GM20431 (cell line): ENCODE measurements at regions not wholly inside any gene's neighbourhood (a gene's known extent, or its start where the extent isn't known, plus 50 kb on each side); places are given as distances from the start of the nearest gene placed in this dataset.

Source experiments
- in situ Hi-C: fragments of 300-500 bp; cut with MseI, MboI; formaldehyde crosslinking; loops from one replicate; pipeline ENCODE4 v1.15.0; 2020; ENCODE audit warnings: low sequenced_read_pairs; ENCODE audit not compliant: unreplicated experiment

DNA sequence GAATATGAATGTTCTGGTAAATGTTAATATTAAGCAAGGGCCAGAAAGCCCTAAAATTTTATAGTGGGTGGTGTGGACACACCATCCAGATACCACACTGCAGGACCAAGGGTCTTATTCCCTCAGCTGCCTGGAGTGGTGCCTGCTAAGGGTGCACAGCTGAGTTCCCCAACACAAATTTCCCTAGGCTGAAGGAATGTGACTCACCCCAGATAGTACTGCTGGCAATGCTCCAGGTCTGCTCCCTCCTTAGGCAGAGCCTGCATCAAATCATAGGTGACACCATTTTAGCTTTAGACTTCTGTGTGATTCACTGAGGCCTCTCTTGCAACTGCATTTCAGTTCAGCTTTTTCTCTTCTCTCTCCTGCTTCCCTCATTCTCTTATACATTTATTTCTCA lies 321.1 kb downstream of the SATB2 start:
- in situ Hi-C loops, result no loop called here

DNA sequence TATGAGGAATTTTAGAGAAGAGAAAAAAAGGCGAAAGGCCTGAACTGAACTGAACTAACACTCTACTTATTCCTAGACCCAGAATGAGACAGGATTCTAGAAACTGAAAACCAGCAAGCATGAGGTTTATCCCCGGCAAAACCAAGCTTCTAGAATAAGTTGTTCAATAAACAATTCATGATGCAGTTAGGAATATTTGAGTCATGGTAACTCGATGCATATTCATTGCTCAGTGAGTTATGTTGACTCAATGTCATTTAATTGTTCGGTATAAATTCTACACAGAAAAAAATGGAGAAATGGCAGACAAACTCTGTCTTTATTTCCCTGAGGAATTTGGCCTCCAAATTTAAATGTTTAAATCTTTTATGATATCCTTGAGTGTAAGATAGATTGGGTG lies 321.5 kb downstream of the SATB2 start:
- in situ Hi-C loops, result no loop called here

DNA sequence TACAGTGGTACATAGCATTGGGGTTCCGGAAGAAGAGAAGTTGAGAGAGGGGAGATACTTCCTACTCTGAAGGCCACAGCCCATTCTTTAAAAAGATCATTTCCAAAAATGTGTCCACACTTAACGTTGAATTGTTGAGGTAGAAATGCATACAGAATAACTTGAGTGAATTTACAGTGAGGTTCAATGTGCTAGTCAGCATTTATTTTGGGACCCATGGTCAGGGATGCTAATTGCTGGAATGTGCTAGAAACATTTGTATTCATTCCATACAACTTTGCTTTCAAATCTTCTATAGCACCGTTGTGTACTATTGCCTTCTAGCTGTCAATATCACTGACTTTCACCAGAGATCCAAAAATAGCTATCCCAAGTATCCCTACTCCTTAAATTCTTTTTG lies 325.9 kb downstream of the SATB2 start:
- in situ Hi-C loops, result no loop called here

DNA sequence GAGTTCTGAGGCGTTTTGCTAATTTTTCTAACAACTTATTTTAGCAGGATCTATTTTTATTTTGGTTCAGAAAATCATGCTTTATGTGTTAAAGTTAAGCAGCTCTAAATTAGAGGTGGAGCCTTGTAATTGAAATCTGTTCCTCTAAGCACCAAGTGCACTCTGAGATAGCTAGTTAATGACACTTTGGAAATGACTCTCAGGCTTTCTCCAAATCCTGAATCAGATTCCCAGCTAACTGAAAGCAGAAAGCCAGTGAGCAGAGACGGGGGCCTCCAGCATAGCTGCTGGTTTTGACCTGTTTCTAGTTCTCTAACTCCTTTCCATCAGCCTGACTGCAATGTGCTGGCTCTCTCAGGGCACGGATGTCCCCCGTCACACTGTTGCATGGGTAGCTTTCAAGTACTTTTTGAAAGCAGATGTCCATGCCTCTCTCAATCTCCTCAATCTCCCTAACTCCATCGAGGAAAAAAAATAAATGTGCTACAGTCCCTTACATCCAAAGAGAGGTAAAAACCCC lies 326.5 kb downstream of the SATB2 start:
- in situ Hi-C loops, result no loop called here

DNA sequence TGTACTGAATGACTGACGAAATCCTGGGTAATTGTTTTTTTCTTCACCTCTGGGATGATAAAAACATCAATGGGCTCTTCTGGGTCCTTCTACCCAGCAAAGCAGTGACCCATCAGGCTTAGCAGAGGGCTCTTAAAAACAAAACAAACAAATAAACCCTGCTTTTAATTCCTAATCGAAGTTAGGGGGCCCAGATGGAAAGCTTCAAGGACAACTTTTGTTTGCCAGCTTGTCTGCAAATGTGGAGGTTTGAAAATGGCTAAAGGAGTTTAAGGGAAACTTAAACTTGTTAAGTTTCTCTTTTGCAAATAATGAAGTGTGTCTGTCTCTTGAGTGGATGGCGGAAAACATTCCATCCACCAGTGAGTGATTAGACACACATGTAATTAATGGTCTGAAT lies 327.2 kb downstream of the SATB2 start:
- in situ Hi-C loops, result no loop called here

DNA sequence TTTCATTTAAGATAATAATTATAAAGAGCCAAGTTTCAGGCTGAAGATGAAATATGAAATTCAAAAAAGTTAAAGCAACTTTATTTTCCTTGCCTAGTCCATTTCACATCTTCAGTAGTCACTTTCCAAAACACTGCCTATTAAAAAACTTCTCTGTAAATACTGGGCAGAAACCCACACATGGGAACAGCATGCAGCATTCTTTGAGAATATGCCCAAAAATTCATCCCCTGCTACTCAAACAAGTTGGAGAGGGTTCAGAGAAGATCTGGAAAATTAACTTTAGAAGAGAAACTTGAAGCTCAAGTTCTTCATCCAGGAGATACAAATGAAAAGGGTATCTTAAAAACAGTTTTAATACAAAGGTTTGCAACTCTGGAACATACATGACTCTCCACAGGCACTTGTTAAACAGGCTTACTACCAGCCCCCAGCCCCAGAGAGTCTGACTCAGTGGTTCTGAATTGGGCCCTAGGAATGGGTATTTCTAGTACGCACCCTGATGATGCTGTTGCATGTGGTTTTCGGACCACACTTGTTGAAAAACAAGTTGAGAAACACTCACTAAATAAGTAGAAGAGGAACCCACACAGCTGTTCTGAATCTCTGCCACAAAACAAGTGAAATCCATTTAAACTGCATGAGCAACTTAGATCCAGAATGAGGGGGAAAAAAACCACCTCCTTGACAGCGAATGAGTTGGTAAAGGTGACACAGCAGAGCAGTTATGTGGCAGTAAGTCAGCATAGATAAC lies 329.1 kb downstream of the SATB2 start:
- in situ Hi-C loops, result no loop called here

DNA sequence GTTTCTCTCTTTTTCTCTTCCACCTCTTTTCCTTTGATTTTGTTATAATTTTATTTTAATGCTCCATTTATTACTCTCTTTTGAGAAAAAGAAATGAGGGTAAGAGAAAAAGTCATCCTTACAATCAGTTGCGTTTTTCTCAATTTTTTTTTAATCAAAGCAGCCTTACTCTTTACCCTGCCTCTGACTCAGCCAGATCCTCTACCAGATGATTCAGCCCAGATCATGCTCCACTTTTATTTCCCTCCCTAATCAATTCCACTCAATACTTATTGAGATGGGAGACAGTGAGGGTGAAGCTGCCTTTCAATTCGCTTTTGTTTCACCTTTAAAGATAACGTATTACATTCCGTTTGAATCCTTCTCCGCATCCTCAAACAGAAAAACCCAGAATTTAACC lies 337.9 kb downstream of the SATB2 start:
- in situ Hi-C loops, result no loop called here

DNA sequence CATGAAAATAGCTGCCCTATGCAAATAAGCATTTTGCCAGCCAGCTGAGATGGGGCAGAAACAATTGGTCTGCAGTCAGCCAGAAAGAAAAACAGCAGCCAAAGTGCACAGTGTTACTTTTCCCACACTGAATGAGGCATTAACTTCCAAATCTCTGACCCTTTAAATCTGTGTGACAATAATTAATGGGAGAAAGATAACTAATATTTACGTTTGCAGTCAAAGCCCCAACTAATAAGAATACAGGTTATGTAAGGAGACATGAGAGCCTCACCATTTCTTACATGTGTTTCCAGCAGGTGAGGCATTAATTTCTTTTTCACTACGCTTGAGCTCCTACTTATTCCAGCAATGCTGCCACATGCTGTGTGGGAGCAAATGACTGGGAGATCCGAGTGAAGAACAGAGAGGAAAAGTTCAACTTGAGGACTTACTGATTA lies 339.0 kb downstream of the SATB2 start:
- in situ Hi-C loops, result no loop called here

DNA sequence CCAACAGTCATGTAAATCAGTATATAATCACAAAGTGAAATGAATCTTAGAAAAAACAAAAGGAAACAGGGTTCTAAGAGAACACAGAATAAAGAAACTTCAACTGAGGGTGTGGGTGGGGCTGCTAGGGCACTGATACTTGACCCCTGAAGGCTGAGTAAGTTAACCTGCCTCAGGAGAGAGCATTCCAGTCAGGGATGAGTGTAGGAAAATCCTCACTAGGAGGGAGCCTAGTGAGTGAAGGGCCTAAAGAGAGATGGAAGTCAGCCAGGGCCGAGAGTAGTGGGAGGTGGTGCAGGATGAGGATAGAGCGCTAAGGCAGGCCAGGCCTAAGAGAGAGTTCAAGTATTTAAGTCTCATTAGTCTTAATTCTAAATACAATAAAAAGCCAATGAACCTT lies 342.6 kb downstream of the SATB2 start:
- in situ Hi-C loops, result no loop called here

DNA sequence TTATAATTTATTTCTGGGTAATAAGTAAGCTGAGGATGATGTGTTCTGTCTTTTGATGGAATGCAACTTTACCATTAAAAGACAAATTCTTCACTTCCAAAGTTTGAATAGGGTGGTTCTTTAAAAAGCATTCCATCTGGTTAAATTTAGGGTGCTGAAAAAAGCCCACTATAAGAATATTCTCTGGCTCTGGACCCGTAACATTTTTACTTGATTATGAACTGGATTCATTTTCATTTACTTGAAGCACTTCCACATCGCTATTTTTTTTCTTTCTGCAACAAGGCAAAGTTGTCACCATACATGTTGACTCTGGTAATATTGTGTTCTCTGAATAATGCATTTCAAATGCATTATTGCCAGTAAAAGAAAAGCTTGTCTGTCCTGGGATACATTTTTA lies 344.6 kb downstream of the SATB2 start:
- in situ Hi-C loops, result no loop called here

DNA sequence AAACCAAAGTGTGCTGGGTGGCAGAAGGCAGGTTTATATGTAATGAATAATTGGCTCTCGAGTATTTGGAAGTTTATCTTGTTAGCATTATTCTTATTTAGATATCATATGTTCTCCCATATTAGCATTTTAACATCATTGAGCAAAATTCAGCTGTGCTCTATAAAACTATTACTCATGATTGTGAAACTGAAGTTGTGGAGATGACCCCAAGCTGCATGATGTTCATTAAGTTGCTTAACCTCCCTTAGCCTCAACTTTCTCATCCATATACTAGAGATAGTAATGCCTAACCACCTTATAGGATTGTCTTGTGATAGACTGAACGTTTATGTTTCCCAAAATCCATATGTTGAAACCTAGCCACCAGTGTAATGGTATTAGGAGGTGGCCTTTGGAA lies 346.3 kb downstream of the SATB2 start:
- in situ Hi-C loops, result no loop called here

DNA sequence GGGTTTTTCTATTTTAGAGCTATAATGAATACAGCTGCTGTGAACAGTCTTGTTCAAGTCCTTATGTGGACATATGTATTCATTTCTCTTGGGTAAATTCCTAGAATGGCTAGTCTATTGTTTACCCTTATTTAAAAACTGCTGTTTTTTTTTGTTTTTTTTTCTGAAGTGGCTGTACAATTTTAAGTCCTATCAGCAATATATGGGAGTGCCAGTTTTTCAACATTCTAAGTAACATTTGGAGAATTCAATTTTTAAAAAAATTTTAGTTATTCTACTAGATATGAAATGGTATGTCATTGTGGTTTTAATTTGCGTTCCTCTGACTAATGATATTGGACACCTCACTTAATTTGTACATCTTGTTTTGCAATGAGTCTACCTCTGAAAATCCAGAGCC lies 349.7 kb downstream of the SATB2 start:
- in situ Hi-C loops, result no loop called here

DNA sequence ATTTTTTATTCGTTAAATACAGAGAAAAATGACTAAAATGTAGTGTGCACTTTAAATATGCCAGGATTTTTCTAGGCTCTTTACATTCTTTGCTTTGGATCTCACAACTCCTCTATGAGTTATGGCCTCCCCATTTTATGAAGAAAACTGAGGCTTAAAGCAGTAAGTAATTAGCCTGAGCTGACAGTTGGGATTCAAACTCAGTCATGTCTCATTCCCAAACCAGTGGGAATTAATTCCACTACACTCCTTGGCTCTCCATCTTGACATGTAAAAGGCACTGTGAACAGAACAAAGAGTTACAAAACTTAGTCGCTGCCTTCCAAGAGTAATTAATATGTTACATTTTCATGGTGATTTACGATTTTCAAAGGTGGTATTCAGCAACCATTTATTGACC lies 351.9 kb downstream of the SATB2 start:
- in situ Hi-C loops, result no loop called here

DNA sequence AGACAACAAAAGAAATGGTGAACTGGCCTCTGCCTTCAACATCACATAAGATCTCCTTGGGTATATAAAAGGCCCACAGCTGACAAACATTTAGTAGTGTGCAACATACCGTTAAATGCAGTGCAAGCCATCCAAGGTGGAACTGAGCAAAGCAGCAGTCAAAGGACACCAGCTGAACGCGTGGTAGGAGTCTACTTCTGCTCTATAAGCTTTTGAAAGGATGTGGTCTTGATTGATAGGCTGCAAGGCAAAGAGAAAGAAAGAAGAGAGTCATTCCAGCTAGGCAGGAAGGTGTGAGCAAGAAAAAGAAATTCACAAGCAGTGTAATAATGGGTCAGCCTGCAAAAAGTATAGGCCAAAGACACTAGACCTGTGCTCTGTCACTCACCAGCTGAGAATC lies 356.3 kb downstream of the SATB2 start:
- in situ Hi-C loops, result no loop called here

DNA sequence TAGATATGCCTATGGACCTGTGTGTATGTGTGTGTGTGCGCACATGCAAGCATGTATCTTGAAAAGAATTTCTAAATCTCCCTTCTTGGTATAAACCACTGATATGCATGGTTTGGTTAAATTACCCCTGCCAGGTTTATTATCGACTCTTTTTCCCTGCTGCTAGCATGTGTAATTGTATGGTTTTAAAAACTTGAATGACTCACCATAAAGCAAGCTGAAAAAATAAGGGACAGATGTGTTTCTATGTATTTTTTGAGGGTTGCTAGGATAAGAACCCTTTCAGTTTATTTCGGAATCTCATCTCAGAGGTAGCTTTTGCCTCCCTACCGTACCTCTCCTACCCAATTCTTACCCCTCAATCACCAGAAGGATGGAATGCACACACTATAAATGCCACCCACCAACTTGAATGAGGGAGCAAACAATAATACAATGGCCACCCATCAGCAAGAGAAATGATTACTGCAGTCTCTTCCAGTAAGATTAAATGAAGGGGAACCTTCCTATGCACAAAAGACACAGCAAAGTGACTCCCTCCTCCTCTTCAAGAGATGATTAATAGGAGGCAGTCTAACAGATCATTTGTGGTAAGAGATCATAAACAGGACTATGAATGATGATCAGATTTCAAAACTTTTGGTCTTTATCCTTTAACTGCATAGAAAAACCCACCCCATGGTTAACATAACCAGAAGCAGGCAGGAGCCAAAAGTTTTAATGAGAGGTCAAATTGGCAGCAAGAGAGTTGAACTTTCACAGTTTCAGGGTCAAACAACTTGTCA lies 357.2 kb downstream of the SATB2 start:
- in situ Hi-C loops, result no loop called here

DNA sequence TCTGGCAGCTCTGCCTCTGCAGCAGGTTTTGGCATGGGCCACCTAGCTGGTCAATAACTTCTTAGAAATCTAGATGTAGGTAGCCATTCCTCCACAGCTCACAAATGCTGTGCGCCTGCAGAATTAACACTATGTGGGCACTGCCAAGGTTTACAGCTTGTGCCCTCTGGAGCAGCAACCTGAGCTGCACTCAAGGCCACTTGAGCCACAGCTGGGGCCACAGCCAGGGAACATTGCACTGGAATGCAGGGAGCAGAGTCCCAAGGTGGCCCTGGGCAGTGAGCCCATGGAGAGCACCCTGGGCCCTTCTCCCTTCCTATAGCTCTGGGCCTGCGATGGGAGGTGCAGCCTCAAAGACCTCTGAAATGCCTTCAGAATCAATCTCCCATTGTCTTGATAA lies 365.3 kb downstream of the SATB2 start:
- in situ Hi-C loops, result no loop called here

DNA sequence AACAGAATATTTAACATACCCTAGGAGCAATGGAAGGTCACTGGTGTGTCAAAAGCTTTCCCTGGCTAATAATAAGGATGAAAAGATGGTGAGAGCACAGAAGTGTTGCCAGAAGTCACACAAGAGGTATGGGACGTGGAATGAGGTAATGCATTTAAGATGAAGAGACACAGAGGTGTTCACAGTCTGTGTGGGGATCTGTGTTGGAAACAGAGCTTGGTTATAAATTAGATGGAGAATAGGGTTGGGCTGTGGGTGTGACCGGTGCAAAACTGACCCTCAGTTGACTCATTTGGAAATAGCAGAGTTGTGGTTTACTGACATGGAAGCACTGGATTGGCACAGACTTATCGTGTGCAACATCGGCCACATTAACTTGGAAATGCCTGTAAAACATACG lies 372.5 kb downstream of the SATB2 start:
- in situ Hi-C loops, result no loop called here

DNA sequence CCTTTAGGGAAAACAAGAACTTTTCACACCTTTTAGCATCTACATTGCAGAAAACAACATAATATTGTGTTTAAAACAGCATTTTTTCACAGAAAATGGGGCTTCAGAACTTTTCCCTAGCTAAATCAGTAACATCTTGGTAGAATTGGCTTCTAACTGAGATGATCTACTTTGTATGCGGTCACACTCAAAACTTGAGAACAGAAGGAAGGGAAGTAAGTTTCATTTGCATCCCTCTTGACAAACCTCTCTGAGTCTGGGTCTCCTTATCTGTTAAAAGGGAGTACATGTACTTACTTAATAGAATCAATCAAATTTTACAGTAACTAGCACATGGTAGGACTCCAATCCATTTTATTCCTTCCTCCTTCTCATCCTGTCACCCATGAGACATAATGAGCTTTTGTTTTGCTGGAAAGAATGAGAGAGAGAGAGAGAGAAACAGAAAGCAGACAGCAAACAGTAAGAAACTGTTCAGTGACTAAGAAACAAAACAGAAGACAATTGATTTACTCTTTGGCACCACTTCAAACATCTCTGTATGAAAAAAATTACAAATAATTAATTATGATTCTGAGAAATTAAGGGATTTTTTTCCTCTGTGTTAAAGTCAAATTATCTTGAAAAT lies 387.3 kb downstream of the SATB2 start:
- in situ Hi-C loops, result no loop called here

DNA sequence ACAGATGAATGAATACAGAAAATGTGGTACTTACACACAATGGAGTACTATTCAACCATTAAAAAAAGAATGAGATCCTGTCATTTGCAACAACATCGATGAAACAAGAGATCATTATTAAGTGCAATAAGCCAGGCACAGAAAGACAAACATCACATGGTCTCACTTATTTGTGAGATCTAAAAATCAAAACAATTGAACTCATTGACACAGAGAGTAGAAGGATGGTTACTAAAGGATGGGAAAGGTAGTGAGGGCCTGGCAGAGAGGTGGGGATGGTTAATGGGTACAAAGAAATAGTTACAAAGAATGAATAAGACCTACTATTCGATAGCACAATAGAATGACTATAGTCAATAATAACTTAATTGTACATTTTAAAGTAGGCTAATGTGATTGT lies 393.5 kb downstream of the SATB2 start:
- in situ Hi-C loops, result no loop called here

DNA sequence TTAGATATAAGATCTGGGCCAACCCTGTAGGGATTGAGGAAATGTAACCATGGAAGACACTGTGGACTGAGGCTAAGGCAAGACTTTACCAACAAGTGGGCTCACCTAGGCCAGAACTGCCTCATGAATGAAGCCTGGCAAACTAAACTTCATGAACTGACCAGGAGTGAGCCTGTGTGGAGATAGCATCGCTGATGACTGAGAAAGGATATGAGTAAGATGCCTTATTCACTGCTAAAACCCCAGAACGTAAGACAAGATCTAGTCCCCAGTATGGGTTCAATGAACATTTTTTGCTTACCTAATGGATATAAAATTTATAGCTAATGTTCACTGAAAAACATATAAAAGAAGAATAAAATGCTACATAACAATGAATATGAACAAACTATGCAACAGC lies 399.8 kb downstream of the SATB2 start:
- in situ Hi-C loops, result no loop called here

DNA sequence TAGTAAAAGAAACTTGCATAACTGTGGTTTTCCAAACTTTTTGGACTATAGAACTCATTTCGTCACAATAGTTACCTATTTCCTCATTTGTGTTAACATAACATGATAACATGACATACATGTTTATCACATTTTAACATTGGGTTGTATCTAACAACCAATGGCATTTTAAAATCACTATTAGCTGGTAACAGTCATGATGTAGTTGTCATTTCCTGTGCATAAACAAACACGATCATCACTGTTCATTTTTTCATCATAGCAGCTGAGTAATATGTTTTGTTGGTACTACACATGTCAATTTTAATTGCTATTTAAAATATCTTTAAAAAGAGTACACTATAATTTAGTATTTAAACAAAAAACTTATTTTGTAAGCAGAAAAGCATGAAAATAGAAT lies 402.4 kb downstream of the SATB2 start:
- in situ Hi-C loops, result no loop called here
